Right ventricle myocardium inferior (tissue), 1 donor: ENCODE measurements at regions not wholly inside any gene's neighbourhood (a gene's known extent, or its start where the extent isn't known, plus 50 kb on each side); places are given as distances from the start of the nearest gene placed in this dataset.

Experiments used
- ATAC-seq: fragments of 200-7000 bp; cut with Tn5 transposase; one replicate; pipeline ENCODE4 v1.9.1; 2020; ENCODE audit warnings: mild to moderate bottlenecking, moderate library complexity
- DNase-seq: peaks from one replicate; pipeline ENCODE4 v3.0.0; 2021; ENCODE audit errors: missing footprints
- intact Hi-C: fragments of 100-400 bp; cut with DNase I; formaldehyde crosslinking; loops from one replicate; pipeline ENCODE4 v1.11.0; 2022
- donor health status: DM: no; HTN: yes; CAD: no; lungs with severe emphysema.

GRCh38 chr1:11365744-11366387 lies 92.9 kb downstream of the UBIAD1 start:
- DNase-seq (no peak), ATAC-seq (no peak)
- intact Hi-C loops: no loop called here

GRCh38 chr1:11373029-11373894 lies 100.3 kb downstream of the UBIAD1 start:
- no peak for ATAC-seq
- intact Hi-C loops: no loop called here

GRCh38 chr1:11373895-11374747 lies 101.1 kb downstream of the UBIAD1 start:
- intact Hi-C loops: no loop called here
- DNase-seq: no peak
- no peak for ATAC-seq

More at GRCh38 chr1:11373029-11373894, 100.3 kb downstream of the UBIAD1 start:
- no peak for DNase-seq

GRCh38 chr1:11374748-11375110 lies 101.7 kb downstream of the UBIAD1 start:
- ATAC-seq: no peak
- DNase-seq: no peak
- intact Hi-C loops: no loop called here

- intact Hi-C loops: no loop called here
- ATAC-seq (no peak), DNase-seq (no peak)
Observed at GRCh38 chr1:11377001-11377583, 101.9 kb upstream of the DISP3 start.

GRCh38 chr1:11377954-11378353 lies 101.0 kb upstream of the DISP3 start:
- ATAC-seq: no peak
- DNase-seq: no peak
- intact Hi-C loops: no loop called here

- DNase-seq (no peak), ATAC-seq (no peak)
- intact Hi-C loops: no loop called here
Observed at GRCh38 chr1:11379851-11380250, 99.1 kb upstream of the DISP3 start.

DNA sequence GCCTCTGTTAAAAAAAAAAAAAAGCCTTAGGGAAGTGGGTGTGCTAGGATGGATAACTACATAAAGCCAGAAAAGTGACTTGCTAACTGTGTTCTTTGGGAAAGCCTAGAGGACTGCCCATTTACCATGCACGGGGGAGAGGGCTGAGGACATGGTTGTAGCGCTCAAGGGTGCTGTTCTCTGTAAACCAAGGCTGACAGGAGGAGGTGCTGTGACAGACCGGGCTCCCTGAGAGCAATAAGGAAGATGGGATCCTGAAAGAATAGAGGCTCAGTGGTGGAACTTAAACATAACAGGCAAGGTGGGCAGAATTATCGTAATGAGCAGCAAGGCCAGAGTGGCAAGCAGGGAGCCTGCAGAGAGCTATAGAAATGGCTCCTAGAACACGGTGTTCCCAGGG lies 98.5 kb upstream of the DISP3 start:
- ATAC-seq (no peak), DNase-seq (no peak)
- intact Hi-C loops: no loop called here

DNA sequence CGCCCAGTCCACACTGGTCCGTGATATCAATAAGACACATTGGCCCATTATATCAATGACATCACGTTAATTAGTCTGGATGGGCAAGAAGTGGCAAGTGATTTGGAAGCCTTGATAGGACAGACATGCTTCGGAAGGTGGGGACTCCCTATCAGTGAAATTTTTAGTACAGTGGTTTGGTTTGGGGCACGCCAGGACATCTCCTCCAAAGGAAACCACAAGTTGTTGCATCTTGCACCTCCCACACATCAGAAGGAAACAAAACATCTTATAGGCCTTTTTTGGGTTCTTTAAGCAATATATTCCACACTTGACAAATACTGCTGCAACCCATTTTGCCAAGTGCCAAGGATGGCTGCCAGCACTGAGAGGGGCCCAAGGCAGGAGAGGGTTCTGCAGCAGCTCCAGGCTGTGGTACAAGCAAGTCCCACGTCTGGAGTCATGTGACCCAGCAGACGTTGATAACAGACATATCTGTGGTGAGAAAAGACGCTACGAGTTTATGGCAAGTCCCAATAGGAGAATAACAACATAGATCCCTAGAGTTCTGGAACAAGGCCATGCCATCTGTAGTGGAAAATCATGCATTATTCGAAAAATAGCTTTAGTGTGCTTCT lies 95.3 kb upstream of the DISP3 start:
- intact Hi-C loops: no loop called here
- no peak for ATAC-seq
- no peak for DNase-seq

GRCh38 chr1:11384170-11384554 lies 94.8 kb upstream of the DISP3 start:
- intact Hi-C loops: no loop called here
- DNase-seq (no peak), ATAC-seq (no peak)

DNA sequence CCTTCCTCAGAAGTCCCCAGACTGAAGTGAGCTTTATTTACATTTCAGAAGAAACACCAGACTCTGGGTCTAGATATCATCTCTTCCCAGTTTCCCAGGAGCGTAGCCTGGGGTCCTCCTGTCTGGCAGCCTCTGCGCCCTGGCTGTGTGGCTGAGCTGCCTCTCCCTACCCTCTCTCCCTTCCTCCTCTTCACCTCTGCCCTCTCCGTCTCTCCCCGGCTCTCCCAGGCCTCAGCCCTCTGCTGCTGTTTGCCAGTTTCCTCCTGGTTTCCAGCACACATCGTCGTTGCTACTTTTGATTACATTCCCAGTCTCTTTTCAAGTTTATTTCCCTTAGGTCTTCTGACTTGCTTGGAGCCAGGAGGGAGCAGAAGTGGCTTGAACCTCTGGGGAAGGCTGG lies 91.1 kb upstream of the DISP3 start:
- DNase-seq (no peak), ATAC-seq (no peak)
- intact Hi-C loops: no loop called here

DNA sequence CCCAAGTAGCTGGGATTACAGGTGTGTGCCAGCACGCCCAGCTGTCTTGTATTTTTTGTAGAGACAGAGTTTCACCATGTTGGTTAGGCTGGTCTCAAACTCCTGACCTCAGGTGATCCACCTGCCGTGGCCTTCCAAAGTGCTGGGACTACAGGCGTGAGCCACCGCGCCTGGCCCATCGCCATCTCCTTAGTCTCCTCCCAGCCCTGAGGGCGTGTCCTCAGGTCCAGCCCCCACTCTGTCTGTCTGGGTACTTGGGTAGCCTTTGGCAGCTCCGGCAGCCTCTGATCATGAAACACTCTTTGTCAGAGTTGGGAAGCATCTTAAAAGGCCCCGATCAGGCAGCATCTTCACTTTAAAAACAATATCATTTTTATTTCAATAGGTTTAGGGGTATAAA lies 90.3 kb upstream of the DISP3 start:
- intact Hi-C loops: no loop called here
- DNase-seq (no peak), ATAC-seq (no peak)

GRCh38 chr1:11391327-11391726 lies 87.6 kb upstream of the DISP3 start:
- DNase-seq: no peak
- no peak for ATAC-seq
- intact Hi-C loops: no loop called here

GRCh38 chr1:11391886-11392285 lies 87.1 kb upstream of the DISP3 start:
- intact Hi-C loops: no loop called here
- ATAC-seq (no peak), DNase-seq (no peak)

DNA sequence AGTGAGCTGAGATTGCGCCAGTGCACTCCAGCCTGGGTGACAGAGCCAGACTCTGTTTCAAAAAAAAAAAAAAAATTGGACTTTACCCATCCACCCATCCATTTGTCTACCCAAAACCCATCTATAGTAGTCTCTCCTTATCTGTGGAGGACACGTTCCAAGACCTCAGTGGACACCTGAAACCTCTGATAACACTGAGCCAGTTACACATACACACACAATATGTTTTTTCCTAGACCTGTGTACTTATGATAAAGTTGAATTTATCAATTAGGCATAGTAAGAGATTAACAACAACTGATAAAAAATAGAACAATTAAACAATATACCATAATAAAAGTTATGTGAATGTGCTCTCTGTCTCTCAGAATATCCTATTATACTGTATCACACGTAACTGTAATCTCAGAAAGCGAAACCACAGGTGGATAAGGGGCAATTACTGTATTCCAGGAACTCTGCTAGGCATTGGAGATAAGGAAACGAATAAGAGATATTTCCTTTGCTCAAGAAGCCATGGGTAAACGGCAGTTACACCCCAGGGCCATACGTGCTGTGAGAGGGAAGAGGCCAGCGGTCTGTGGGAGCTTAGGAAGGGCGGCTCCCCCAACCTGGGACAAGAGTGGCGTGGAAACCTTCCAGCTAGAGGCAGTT lies 84.2 kb upstream of the DISP3 start:
- intact Hi-C loops: no loop called here
- DNase-seq: no peak
- ATAC-seq: no peak

DNA sequence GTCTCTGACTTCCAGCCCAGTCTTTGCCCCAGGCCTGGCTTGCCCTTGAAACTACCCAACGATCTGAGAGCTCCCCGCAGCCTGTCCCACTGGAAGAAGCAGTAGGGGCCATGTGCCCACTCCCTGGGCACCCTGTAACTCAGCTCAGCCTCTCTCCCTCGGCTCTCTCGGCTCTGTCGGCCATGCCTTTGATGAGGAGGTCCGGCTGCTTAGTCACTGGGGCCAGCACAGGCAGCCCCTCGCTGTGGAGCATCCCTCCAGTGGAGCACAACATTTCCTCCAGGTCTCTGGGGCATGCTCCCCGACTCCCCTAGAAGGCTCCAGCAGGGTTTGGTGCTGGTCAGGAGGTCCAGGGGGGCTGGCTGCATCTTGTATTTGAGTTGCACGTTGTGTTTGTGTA lies 83.3 kb upstream of the DISP3 start:
- intact Hi-C loops: no loop called here
- DNase-seq: no peak
- ATAC-seq: no peak

- ATAC-seq (no peak), DNase-seq (no peak)
- intact Hi-C loops: no loop called here
Observed at GRCh38 chr1:11397151-11397901, 81.6 kb upstream of the DISP3 start.

DNA sequence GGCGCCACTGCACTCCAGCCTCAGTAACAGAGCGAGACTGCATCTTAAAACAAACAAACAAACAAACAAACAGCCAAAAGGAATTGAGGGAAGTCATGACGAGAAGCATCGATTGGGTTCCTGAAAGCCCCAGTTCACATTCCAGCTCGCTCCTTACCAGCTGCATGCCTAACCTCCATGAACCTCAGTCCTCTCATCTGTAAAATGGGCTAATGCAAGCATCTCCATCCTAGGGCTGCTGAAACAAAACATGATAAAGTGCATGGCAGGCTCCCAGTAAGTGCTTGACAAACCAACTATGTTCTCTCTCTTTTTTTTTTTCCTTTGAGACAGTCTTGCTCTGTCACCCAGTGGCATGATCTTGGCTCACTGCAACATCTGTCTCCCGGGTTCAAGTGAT lies 79.7 kb upstream of the DISP3 start:
- ATAC-seq (no peak), DNase-seq (no peak)

More for the DNA sequence above, 79.7 kb upstream of the DISP3 start:
- intact Hi-C loops: no loop called here
